DMS79 treated with DMSO at 0.1 percent for 48 hours (cell line): ENCODE measurements at regions not wholly inside any gene's neighbourhood (a gene's known extent, or its start where the extent isn't known, plus 50 kb on each side); places are given as distances from the start of the nearest gene placed in this dataset.
"Not testable (repeated sequence)": the region's sequence is repeated elsewhere in the genome, so short reads cannot be mapped to it uniquely, and the experiment has no call there.

ENCODE experiments used
- DNase-seq: peaks from one replicate; lab custom pipeline; 2025; lab: John Stamatoyannopoulos, UW

DNA sequence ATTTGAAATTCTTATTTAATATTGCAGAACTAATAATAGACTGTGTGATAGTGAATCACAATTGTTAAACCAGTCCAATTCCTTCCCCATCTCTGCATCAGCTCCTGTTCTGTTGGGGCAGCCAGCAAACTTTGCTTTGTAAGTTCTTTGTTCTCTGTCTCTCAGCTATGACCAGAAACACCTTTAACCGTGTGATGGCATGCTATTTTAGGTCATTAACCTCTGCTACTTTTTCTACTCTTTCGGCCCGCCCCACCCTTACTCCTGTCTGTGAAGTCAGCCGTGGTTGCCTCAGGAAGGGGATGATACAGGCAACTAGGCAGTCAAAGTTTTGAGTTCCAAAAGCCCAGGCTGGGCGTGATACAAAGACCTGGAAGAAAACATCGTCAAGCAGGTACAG lies 51.3 kb upstream of the EGFL6 start:
- DNase-seq, result no peak

- DNase-seq, result no peak
These were observed 54.0 kb upstream of the EGFL6 start for GRCh38 chrX:13515211-13515930.

GRCh38 chrX:13511944-13512330 lies 57.5 kb upstream of the EGFL6 start:
- no peak for DNase-seq

DNA sequence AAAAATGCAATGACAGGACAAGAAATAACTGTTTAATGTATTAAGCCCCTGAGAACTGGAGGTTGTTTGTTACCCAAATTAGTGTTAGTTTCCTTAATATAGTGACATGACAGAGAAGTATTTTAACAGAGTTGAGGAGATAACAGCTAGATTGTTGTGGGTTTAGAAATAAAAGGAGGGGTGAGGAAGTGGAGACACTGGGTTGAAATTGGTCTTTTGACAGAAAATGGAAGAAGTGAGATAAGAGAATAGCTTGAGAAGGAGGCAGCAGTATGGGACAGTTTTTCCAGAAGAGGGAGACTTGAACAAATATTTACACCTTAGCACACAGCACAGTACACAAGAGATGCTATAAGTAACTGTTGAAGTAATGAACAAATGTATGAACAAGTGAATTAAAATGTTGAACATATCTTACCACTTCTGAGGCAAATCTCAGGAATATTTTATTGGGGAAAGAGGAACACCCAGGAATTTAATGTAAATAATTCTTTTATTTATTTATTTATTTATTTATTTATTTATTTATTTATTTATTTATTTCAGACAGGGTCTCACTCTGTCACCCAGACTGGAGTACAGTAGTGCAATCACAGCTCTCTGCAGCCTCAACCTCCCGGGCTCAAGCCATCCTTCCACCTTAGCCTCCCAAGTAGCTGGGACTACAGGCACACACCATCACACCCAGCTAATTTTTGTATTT lies 58.0 kb upstream of the EGFL6 start:
- no peak for DNase-seq

DNA sequence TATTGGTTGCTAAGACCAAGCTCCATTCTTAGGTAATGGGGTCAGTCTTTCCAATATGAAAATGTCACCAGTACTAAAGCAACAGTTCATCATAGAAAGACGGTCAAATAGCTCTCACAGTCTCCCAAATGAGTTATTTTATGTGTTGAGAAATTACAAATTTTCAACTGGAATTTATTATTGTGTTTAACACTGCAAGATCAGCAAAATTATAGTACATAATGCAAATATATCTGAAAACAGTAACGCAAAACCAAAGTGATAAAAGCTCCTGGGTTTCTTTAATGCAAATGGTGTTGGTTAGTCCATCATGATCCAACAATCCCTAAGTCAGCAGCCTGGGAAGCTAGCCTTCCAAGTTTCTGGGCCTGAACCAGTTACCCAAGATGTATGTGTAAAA lies 61.5 kb upstream of the EGFL6 start:
- no peak for DNase-seq

GRCh38 chrX:13506574-13506973 lies 62.8 kb upstream of the EGFL6 start:
- DNase-seq, result peak; percentile 0

- DNase-seq, result no peak
These were observed 66.8 kb upstream of the EGFL6 start for GRCh38 chrX:13502590-13502989.

DNA sequence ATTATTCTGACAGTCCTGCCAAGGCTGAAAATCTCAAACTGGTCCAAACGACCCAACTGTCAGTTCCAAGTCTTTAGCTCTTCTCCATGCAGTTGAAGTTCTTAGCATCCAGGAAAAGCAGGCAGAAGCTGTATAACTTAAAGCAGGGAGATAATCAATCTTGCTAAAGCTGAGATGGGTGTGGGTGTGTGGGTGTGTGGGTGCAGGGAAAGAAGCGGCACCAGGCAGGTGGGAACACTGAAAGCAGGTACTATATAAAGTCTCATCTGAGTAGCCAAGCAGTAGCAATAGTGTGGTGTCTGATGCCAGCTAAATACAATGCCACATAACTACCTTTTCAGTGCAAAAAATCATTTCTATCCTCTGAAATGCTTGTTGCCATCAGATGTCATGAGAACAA lies 69.7 kb upstream of the EGFL6 start:
- no peak for DNase-seq

GRCh38 chrX:13498238-13498637 lies 71.2 kb upstream of the EGFL6 start:
- DNase-seq, result no peak

DNA sequence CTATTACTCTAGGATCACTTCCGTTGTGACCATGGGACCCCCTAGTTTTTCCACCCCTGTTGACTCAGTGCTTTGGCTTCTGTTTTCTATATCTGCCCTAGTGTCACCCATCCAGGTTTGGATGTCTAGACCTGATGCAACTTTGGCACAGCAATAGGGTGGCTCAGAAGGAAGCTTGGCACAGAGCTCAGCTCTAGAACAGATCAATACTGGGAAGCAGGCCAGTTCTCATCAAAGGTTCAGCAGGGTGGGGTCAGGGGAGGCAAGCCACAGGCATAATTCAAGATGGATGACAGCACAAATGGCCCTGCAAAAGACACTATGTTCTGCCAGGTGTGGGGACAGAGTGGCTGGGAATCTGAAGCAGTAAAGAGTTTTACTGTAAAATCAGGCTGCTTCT lies 74.2 kb upstream of the EGFL6 start:
- no peak for DNase-seq

DNA sequence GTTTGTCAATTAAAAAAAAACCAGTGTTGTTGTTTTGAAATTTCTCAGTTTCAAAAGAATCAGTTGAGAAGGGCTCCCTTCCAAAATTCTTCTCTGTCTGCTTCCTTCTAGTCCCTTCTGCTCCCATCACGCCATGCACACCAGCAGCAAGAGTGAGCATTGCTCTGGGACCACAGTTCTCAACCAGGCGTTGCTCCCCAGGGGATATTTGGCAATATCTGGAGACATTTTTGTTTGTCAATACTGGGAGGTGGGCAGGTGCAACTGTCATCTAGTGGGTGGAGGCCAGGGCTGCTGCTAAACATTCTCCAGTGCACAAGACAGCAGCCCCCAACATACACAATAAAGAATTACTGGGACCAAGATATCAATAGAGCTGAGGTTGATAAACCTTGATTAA lies 74.8 kb upstream of the EGFL6 start:
- no peak for DNase-seq

- DNase-seq, result no peak
These were observed 75.7 kb upstream of the EGFL6 start for GRCh38 chrX:13493659-13494058.

DNA sequence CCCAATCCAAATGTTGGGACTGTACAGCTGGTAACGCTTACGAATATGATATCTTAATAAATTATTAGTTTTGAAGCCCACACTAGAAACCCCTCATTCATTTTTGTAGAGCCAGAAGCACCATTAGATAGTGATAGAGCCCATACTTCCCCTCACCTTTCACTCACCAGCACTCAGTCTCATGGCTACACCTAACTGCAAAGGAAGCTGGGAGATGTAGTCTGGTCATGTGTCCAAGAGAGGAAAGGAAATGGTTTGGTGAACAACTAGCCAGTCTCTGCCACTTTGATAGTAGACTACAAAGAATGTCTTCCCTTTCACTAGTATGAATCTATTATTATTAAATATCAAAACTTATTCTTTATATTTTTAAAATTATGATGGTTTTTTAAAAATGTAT lies 77.1 kb upstream of the EGFL6 start:
- no peak for DNase-seq

GRCh38 chrX:13491061-13491460 lies 78.3 kb upstream of the EGFL6 start:
- DNase-seq, result no peak

DNA sequence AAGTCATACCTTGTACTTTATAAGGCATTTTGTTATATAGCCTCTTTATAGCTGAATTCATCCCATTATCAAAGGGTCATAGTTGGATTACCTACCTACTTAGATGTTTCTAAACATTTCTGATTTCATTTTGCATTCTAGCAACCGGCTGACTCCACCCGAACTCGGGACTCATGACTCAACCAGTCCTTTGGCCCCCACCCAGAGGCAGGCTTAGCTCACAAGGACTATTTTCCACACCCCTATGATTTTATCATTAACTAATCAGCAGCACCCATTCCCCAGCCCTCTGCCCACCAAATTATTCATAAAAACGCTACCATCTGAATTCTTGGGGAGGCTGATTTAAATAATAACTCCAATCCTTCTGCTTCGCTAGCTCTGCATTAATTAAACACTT lies 79.9 kb upstream of the EGFL6 start:
- no peak for DNase-seq

GRCh38 chrX:13487731-13488505 lies 81.5 kb upstream of the EGFL6 start:
- peak; percentile 38 for DNase-seq

DNA sequence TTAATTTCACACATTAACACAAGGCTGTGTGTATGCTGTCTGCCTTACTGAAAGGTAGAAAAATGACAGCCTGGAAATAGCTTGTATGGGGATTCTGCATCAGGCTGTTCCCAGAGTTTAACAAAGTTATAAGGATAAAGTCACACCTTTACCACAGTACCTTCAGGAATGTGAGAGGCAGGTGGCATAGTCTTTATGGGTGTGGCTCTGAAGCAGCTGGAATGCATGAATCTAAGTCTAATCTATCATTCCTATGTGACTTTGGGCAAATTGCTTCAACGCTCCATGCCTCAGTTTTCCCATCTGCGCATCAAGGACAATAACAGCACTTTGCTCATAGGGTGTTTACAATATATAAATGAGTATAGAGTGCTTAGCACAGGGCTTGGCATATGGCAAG lies 84.2 kb upstream of the EGFL6 start:
- DNase-seq, result no peak

DNA sequence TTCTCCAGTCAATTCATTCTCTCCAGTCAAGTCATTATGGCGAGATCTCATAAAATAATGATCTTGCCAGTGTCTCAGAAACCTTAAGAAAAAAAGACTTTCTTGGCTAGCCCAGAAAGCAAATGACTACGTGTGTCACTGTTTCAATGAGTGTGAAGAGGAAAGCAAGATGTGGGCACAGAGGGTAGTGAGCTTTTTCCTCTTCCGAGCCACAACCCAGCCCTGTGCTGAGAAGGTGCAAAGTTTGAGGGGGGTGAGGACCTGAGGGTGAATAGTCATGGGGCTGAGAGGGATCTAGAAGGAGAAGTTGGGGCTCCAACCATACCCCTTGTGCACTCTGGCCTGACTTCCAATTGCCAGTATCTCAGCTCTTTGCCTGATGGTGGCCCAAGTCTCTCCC lies 85.6 kb upstream of the EGFL6 start:
- DNase-seq, result no peak

- no peak for DNase-seq
These were observed 86.5 kb upstream of the EGFL6 start for GRCh38 chrX:13482746-13483541.

DNA sequence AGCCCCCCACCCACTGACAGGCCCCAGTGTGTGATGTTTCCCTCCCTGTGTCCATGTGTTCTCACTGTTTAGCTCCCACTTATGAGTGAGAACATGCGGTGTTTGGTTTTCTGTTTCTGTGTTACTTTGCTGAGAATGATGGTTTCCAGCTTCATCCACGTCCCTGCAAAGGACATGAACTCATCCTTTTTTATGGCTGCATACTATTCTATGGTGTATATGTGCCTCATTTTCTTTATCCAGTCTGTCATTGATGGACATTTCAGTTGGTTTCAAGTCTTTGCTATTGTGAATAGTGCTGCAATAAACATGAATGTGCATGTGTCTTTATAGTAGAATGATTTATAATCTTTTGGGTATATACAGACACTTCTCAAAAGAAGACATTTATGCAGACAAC lies 88.6 kb upstream of the EGFL6 start:
- not testable (repeated sequence) for DNase-seq

DNA sequence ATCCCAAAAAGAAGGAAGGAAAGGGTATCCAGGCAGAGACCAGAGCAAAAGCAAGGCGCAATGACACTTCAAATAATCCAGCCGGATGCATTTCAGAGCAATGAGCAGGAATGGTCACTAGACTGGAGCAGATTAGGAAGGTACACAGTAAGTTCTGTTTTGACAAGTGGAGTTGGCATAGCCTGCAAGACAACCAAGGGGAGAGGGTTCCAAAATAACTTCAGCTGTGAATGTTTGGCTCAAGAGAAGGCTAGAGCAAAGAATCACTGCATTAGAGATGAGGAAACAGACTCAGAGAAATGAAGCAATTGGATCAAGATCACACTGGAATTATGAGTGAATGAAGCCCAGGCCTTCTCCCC lies 90.0 kb upstream of the EGFL6 start:
- no peak for DNase-seq

- no peak for DNase-seq
These were observed 90.5 kb upstream of the EGFL6 start for GRCh38 chrX:13478740-13479451.
